Endothelial cell of umbilical vein (primary cell): ENCODE measurements at regions not wholly inside any gene's neighbourhood (a gene's known extent, or its start where the extent isn't known, plus 50 kb on each side); places are given as distances from the start of the nearest gene placed in this dataset.

Source experiments
- CTCF ChIP-seq, 2 donors: IDR thresholded peaks; 1 replicate in 1 of 2; 2 replicates in 1 of 2; pipeline ENCODE4 v1.5.1; 2011; ENCODE audit warnings: low read length in 2 of 2, mild to moderate bottlenecking in 2 of 2, moderate library complexity in 2 of 2, control low read depth in 1 of 2, inconsistent platforms in 1 of 2, low read depth in 1 of 2; ENCODE audit not compliant: insufficient read depth in 1 of 2; ENCODE audit errors: extremely low read depth in 1 of 2
- JUN ChIP-seq: IDR thresholded peaks from 2 replicates; pipeline ENCODE4 v1.6.1; 2011; ENCODE audit warnings: borderline replicate concordance, low read depth; ENCODE audit not compliant: insufficient read length, insufficient read depth
- MYC ChIP-seq: IDR thresholded peaks from one replicate; pipeline ENCODE4 v1.6.1; 2011; ENCODE audit warnings: mild to moderate bottlenecking, low read depth, low read length
- POLR2A ChIP-seq: IDR thresholded peaks from 2 replicates; pipeline ENCODE4 v1.6.1; 2012; ENCODE audit warnings: low read depth, mild to moderate bottlenecking, control low read depth, low read length
- POLR2AphosphoS5 ChIP-seq: IDR thresholded peaks from 2 replicates; pipeline ENCODE4 v1.6.1; 2012; ENCODE audit warnings: low read depth, mild to moderate bottlenecking, control low read depth, low read length, moderate library complexity; ENCODE audit not compliant: insufficient read depth

GRCh38 chr10:81570878-81571794 is 303.9 kb upstream of the NRG3 start:
- TF ChIP-seq CTCF (IDR thresholded peaks at IDR 0.05; ENCODE audit: extremely low read depth in 1 of 2, insufficient read depth in 1 of 2, low read depth in 1 of 2, low read length in 2 of 2) (no peak), POLR2AphosphoS5 (no peak), POLR2A (no peak), MYC (no peak), JUN (no peak)
